HCEC 1CT (cell line): ENCODE measurements at regions not wholly inside any gene's neighbourhood (a gene's known extent, or its start where the extent isn't known, plus 50 kb on each side); places are given as distances from the start of the nearest gene placed in this dataset.

Experiments
- DNase-seq: peaks from one replicate; pipeline ENCODE4 v3.0.0-alpha.2; 2017

DNA sequence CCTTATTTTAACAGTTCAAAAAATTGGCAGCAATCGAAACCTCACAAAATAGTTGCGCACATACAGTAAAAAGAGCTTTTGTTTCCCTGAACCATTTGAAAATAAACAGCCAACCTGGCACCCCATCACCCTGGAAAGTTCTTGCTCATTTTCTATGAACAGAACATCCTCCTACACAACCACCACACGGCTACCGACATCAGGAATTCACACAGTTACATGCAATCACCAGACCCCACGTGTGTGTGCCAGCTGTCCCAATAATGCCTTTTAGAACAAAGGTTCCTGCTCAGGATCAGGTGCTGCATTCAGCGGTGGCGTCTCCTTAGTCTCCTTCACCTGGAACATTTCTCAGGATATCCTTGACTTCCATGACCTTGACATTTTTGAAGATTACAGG is 186.5 kb downstream of the KLF13 start:
- DNase-seq: no peak

DNA sequence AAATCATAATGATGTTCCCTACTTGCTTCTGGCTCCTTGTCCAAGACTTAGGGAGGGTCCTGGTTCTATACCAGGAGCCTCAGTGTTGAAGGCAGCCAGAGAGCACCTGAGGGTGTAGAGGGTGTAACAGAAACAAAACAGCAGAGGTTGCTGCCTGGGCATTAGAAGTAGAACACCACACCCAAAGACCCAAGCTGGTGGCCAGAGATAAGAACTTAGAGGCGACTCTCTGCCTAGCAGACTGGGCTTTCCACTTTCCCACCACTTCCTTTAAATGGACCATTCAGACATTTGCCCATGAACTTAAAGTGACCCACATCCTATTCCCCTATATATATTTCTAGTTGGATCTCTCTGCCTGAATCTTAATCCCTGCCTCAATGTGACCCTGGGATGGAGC is 189.8 kb downstream of the KLF13 start:
- DNase-seq: no peak

DNA sequence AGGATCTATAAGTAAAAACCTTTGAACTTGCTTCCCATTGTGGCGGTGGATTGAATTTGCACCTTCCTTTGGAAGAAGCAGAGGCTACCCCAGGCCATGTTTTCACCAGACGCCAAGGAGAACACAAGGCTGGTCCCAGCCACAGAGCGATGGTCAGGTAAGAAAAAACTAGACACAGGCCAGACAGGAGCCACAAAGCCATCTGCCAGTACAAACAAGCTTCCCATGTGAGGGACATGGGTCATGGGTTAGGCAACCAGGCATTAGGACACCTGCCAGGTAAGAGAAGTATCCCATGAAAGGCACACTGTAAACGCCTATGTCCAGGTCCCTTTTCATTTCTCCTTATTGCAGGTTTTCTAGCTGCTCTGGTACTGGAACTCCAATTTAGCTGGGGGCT is 190.2 kb downstream of the KLF13 start:
- DNase-seq: no peak

DNA sequence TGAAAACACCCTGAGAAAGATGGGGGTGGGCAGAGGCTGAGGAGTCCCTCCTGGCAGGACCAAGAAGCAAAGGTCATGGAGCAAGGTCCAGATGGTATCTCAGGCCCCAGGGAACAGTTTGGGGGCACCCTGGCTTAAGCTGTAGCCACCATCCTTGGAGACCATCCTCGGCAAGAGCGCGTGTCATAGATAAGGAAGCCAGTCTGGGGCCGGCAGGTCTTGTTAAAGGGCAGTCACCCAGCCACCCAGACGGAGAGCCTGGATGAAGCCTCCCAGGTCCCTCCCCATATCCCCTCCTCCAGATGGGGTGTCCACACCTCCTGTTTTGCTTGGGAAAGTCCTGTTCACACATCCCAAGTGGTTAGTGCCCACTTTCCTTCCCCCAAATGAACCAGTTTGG is 191.1 kb downstream of the KLF13 start:
- no peak for DNase-seq

DNA sequence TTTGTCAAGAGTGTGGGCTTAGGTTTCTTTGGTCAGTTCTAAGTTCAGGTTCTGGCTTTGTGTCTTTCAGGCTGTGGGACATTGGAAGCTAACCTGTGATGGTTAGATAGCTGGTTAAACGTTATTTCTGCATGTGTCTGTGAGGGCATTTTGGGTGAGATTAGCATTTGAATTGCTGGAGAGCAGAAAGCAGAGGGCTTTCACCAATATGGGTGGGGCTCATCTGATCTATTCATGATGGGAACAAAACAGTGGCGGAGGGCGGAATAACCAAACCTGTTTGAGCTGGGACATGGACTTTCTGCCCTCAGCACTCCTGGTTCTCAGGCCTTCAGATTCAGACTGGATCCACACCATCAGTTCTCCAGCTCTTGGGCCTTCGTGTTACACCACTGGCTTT is 195.4 kb downstream of the KLF13 start:
- DNase-seq: no peak

DNA sequence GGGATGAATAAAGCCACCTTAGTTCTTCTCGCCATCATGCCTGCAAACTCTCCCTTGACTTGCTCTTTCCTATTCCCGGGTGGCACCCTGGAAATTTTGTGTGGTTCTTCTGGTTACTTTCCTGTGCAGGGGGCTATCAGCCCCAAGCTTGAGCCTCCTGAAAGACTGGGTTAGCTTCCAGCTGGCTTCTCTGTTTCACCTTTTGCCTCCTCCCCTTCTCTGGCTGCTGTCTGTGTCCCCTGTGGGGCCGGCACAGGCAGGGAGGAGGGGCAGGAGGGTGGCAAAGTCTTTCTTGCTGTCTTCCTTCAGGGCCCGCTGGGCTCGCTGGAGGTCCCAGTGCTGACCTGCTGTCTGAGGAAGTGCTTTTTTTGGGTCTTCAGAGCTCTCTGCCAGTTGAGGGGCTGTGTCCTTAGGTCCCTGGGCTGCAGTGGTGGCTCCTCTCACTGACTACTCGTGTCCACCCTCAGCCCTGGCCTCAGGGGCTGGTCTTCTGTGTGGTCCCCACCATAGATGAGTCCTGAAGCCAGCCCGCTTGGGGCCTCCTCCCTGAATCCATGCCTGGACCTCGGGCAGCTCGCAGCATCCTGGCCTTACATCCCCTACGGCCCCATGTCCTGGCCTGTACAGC is 196.5 kb downstream of the KLF13 start:
- DNase-seq: no peak

DNA sequence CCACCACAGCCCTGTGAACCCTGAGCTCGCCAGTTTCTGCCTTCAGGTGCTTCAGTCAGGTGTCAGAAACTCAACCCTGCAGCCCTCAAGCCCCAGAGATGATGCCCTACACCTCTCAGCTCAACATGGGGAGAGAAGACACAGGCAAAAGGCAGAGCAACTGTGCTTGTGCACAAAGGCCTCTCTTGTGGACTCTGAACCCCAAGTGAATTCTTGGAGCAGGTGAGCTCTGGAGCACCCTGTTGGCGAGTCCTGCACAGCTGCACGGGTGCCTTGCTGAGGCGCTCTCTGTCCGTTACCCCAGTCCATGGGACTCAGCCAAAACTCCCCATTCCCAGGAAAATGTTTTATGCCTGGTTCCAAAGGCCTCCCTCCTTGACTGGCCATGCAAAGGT is 197.0 kb downstream of the KLF13 start:
- DNase-seq: no peak

DNA sequence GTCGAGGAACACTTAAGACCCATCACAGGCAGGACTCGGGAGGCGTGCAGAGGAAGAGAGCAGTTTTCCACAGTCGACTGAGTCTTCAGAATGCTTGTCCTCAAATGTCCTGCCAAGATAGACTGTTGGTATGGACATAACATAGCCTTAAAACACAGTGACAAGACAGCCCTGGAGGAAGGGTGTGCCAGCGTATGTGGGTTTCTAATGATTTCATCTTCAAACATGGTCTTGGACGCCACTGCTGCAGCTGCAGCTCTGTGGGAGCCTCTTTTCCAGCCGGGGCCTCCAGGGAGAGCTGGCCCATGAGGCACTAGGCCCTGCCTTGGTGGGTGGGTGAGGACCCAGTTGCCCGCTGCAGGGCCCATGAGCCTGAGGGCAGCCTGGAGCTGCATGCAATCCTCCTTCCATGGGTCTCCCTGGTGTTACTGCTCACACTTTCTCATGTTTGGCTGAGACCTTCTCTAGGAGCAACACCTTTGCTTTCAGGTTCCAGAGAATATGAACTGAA is 198.6 kb downstream of the KLF13 start:
- DNase-seq: no peak

DNA sequence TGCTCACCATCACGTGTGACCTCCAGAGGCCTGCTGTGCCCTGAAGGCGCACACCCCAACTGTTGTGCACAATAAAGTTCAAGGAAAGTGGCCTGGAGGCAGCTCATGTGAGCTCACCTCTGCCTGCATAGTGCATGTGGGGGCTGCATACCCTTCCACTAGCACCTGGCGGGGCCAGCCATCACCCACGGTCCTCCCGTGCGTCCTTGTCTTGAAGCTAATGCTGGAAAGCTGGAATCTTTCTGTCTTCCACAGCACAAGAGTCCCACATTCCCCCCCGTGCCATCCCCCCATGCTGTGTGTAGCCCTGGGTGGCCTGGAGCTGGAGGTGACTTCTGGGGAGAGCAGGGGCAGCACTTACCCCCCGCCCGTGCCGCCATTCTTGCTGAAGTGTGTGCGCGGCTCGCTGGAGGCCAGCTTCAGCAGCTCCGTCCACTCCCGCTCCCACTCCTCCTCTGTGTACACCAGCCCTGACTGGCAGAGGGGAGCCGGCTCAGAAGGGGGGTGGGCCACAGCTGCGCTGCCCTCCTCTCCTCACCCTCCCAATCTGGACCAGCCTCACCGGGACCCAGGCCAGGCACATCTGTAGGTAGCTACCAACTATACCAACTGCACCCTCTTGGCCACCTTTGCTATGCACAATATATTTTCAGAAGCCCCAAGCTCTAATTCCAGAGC is 199.5 kb downstream of the KLF13 start:
- DNase-seq: no peak

DNA sequence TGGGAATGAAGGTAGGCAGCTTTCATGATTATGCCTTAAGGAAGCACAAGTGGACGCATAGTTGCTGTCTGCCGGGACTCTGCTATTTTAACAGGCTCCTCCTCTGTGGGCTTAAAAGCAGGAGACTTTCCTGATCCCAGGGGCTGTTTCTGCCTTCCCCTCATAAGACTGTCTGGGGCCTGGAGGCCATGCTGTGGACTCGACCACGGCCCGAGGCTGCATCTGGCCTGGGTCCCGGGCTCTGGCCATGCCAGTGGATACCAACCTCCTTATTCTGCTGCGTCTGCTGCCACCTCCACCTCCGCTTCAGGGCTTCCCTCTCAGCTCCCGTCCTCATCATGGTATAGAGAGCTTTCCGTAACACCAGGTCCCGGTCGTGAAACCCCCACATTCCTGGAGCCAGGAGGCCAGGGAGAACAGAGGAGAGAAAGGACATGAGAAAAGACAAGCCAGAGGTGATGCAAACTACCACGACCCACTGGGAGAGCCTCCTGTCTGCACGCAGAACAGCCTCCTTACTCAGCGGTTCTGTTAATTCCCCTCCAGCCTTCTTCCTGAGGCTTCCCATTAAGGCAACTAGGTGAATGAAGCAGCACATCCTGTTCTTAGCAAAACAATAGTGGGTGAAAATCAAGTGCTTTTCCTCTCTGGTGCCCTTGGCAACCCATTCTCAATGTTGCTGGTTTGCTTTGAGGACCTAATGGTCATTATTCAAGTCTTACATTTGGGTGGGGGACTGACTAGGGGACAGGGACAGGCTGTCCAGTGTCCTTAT is 200.5 kb downstream of the KLF13 start:
- DNase-seq: no peak

DNA sequence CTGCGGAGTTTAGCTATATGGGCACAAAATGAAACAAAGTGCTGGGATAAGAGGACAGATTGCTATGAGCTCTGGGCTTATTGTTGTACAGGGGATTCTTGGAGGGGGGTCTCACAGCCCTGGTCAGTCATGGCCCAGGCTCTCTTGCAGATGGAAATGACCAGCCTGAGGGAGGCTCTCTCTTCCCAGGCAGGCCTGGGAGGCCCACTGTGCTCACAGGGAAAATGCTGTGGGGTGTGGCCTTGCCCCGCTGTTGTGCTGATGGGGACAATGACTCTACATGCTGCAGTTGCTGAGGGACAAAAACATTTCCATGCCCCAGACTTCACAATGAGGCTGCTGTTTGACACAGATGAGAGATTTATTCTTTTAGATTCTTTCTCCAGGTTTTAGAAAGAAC is 202.2 kb downstream of the KLF13 start:
- DNase-seq: no peak

DNA sequence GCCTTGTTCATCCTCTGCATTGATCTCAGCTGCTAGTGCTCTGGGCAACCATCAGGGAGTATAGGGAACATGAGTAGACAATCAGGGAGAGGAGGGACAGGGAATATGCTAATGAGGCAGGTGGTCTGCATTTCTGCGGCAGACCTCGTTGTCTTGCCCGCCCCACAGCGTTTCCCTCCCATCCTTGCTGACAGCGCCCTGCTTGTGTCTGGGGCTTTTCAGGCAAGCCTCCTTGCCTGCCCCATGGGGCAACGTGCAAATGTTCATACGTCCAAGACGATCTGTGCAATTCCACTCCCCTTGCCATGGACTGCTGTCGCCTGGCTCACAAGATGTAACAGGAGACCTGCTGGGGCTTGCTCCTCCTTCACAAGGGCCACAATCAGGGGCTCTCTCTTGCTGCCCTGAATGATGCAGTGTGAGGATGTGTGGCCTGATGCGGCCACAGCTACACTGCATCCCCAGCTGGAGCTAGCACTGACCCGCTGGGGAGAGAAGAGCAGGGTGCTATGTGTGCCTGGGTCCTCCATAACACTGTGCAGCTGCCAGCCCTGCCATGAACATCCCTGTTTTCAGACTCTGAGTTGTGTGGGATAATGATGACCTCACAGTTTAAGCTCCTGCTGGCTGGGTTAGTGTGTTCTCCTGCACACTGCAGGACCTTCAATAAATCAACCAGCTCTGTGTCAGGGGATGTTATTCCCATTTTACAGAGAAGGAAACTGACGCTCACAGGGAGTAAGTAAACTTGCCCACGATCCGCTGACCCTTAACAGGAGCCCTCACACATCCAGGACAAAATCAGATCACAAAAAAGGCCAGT is 211.3 kb downstream of the KLF13 start:
- no peak for DNase-seq

DNA sequence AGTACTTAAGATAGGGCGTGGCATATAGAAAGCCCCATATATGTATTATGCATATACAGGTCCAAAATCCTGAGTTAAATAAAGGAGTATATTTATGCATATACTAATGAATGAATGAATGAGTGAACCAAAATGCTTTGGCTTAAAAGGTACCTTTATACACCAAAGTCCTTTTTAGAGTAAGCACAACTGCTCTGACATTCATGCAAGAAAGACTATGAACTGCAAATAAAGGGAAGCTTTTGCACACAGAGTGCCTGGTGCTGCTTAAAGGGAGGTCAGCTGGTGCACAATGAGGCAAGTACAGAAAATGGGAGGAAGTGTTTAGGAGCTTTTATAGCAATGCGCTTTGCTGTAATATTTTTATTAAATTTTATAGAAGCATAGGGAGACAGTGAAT is 214.0 kb downstream of the KLF13 start:
- DNase-seq: no peak

DNA sequence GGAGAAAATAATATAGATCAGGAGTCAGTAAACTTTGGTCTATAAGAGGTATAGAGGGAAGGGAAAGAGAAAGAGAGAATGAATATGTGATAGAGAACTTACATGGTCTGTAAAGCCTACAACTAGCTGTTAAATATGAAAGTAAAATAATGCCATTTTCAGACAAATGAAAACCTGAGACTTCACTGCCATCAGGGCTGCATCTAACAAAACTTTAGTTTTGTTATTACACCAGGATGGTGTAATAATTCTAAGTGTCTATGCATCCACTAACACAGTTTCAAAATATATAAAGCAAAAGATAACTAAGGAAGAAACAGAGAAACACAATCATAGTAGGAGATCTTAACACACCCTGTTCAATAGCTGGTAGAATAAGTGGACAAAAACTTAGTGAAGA is 217.7 kb downstream of the KLF13 start:
- no peak for DNase-seq

DNA sequence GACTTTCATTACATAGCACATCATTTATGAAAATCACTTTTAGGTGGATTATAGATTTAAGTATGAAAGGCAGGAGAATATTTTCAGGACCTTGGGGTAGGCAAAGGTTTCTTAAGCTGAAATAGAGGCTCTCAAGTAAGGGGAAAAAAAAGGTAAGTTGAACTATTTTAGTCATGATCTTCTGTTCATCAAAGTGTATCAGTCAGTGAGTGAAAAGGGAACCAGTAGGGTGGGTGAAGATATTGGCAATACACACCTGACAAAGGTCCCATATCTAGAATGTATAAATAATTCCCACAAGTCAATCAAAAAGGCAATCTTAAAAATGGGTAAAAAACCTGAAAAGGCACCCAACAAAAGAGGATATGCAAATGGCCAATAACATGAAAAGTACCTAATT is 218.6 kb downstream of the KLF13 start:
- no peak for DNase-seq

DNA sequence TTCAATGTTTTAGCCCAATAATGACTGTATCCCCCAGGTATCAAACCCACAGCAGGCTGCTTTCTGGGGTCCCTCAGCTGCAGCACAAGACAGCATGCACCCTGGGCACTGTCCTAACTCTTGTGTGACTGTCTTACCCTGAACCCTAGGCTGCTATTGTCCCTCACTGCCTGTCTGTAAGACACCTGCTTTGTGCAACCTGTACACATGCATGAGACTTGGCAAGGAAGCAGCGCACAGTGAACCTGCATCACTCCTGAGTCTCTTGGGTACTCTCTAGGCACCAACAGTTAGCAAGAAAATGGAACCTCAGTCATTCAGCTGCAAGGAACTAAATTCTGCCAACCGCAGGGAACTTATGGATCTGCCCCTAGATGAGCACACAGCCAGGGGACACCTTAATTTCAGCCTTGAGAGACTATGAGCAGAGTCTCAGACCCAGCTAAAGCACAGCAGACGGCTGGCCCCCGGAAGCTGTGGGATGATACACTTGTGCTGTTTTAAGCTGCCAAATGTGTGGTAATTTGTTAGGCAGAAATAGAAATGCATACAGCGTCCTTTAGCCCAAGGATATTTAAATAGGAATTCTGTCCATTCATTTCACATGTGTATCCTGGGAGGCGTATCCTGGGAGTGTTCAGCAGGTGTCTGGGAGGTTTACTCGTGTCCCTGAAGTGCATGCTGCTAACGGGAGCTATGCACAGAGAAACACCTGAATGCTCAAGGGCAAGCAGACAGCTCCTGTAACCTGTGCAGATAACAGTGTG is 223.8 kb downstream of the KLF13 start:
- DNase-seq: no peak

DNA sequence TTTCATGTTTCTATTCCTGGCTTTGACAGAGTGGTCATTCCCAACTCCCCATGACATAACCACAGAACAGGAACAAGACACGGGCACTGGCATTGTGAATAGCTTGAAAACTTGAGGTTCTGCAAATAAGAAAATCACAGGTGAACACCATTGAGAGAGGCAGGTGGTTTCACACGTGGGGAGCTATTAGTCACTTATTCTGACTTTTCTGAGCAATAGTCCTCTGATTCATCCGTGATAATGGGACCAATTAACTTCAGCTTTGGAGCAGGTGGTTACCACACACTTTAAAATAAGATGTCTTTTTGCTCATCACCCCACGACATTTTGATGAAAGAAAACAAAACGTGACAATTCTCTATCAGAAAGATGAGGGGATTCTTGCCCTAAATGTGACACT is 224.7 kb downstream of the KLF13 start:
- no peak for DNase-seq

DNA sequence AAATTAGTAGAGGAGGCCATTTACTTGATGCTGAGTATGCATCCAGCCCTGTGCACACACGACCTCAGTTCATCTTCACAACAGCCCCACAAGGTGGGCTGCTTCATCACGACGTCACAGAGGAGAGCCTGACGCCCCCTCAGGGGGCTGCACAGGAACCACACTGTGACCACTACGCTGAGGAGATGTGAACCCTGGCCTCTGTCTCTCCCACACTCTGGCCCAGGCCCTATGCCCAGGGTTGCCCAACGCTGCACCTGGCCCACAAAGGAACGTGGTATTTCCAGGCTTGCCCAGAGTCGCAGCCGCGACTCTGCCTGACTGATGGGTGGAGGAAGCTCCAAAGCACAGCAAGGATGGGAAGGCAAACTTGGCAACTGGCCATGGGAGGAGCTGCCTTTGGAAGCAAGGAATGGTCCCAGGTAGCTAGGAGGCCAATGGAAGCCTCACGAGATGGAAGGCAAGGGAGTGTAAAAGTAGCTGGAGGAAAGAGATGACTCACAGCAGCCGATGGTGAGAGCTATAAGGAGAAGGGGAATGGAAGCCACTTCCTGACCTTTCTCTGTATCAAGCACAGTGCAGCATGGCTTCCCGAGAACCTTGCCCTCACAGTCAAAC is 226.0 kb downstream of the KLF13 start:
- DNase-seq: peak; percentile 11

DNA sequence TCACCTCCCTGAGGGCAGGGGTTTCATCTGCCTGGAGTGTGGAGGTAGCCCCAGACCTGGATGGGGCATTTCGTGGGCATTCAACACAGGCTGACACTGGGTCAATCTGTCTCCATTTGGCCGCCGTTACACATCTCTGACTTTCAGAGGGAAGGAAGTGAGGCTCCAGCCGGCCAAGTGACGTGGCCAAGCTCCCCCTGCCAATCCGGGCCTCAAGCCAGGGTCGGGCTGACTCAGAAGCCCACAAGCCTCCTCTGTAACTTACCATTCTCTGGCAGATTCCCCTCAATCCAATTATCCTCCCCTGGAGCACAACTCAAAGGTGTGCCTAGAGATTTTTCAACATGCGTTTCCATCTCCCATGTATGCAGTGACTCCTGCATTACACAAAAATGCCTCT is 227.6 kb downstream of the KLF13 start:
- DNase-seq: peak; percentile 85

DNA sequence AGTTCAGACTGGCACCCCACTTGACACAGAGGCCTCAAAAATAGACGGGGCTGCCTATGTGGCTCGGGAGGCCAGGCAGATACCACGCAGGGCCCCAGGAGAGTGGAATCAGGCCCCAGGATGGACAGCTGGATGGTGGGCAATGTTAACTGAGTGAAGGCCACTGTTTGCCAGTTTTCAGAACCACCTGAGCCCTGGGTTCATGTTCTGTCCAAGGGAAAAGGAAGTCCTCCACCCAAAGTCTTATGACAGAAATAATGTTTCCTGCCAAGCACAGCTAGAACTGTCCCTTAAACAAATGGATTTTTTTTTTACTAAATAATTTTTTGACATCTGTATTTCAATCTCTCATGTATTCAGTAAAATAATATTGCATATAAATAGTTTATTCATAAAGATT is 228.4 kb downstream of the KLF13 start:
- DNase-seq: no peak

DNA sequence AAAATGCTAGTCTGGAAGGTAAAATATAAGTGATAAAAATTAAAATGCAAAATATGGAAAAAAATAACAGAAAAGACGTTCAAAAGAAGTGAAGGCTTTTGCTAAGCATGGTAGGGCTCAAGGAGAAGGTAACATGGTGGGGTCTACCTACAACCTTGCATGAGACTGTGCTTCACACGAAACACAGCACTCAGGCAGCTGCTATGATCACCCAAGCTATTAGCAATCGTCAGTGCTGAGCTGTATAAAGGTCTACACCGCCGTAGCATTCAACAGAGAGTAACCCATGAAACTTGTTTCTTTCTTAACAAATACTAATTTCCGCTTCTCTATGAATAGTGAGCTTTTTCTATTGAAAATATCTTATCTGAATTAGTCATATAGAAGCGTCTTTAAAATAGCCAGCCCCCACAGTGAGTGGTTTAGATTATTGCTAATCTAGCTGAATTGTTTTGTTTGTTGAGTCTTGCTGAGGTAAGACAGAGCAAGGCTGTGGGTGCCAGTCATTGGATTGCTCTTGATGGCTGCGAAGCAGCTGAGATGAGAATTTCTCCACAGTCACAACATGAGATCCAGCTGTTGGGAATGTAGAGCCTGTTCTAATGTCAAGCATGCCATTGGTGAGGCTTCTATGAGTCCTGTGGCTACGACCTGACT is 230.0 kb downstream of the KLF13 start:
- no peak for DNase-seq
